Pancreas (tissue), 10 donors: ENCODE measurements at regions not wholly inside any gene's neighbourhood (a gene's known extent, or its start where the extent isn't known, plus 50 kb on each side); places are given as distances from the start of the nearest gene placed in this dataset.
"Not testable (repeated sequence)": the region's sequence is repeated elsewhere in the genome, so short reads cannot be mapped to it uniquely, and the experiment has no call there.

Source experiments
- ATAC-seq, 4 donors: fragments of 200-7000 bp; cut with Tn5 transposase; one replicate each; pipeline versions ENCODE4 v1.8.0 to v1.9.1; 2020; ENCODE audit warnings: mild to moderate bottlenecking in 4 of 4, moderate library complexity in 4 of 4
- DNase-seq, 6 donors: peaks; one replicate each; pipeline ENCODE4 v3.0.0-alpha.2; 2020
- FAIRE-seq: peaks from 2 replicates; lab custom pipeline; 2012; peaks lifted over from hg19 to GRCh38; lab: Jason Lieb, UNC
- H3K27ac ChIP-seq, 4 donors: fragments of 200-600 bp; sonication (generic); 1 replicate in 3 of 4; 2 replicates in 1 of 4; pipeline versions ENCODE4 v1.5.0 to v1.8.0; 2020
- H3K27me3 ChIP-seq, 4 donors: fragments of 200-600 bp; one replicate each; pipeline ENCODE4 v1.8.0; 2021
- H3K36me3 ChIP-seq, 3 donors: fragments of 200-600 bp; sonication (generic) in 1 of 3; one replicate each; pipeline versions ENCODE4 v1.5.0 to v1.8.0; 2020 to 2021
- H3K4me1 ChIP-seq, 3 donors: fragments of 200-600 bp; one replicate each; pipeline ENCODE4 v1.8.0; 2021
- H3K4me3 ChIP-seq, 4 donors: fragments of 200-600 bp; sonication (generic) in 2 of 4; one replicate each; pipeline versions ENCODE4 v1.5.0 to v1.8.0; 2020 to 2021
- H3K9me3 ChIP-seq, 4 donors: fragments of 200-600 bp; one replicate each; pipeline ENCODE4 v1.8.0; 2021
- WGBS, 2 donors: extraction: QIAGEN DNeasy Blood & Tissue Kit; methylation state at CpG; one replicate each; pipeline ENCODE4 v1.1.7; 2013; 5-methylcytosine and 5-hydroxymethylcytosine counted together
- intact Hi-C, 3 donors: fragments of 100-400 bp; cut with DNase I; formaldehyde crosslinking; loops; one replicate each; pipeline versions ENCODE4 v1.11.1 to v1.14.2; 2022
- TF ChIP-seq, protein P1 (sequence below), 4 donors: fragments of 200-600 bp; sonication (generic) in 3 of 4; IDR thresholded peaks; one replicate each; pipeline versions ENCODE4 v1.5.0 to v1.8.0; 2021; ENCODE audit warnings: antibody characterized with exemption in 4 of 4
- donor health status: healthy with polysubstance abuse.
- donor health status: DM: no; HTN: no; CAD: no; lungs with moderate emphysema.
- donor health status: DM: no; HTN: no; CAD: no.
- donor health status: control.
- donor health status: control.
- donor health status: Bipolar disorder and iron deficiency.
- donor health status: DM: yes; HTN: yes; CAD: no.
- donor health status: DM: no; HTN: no; CAD: no.
- donor health status: DM: no; HTN: no; CAD: no.
- donor health status: DM: yes; HTN: yes; CAD: no.

DNA sequence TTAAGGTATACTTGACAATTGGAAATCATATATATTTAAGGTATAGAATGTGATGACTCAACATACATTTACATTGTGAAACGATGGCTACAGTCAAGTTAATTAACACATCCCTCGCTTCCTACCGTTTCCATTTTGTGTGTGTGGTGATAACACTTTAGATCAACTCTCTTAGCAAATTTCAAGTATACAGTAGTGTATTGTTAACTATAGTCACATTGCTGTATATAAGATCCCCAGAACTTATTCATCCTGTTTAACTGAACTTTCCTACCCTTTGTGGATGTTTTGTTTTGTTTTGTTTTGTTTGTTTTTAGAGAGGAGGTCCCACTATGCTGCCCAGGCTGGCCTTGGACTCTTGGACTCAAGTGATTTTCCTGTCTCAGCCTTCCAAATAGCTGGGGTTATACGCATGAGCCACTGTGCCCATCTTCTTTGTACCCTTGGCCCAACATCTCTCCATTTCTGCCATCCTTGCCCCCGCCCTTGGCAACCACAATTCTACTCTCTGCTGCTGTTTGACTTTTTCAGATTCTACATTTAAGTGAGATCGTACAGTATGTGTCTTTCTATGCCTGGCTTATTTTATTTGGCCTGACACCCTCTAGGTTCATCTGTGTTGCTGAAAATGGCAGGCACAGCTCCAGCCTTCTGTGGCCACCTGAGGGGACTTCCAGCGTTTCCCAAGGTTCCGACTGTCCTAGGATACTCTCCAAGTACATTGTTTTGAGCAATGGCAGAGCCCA is 90.5 kb upstream of the SNX9 start:
- H3K4me3 ChIP-seq = no peak overlapping the region
- 78 to 80% methylated on average over 8 of the region's 8 CpGs for WGBS, 2 donors
- H3K4me1 ChIP-seq = no peaks in the 10 kb centered on the region
- H3K27ac ChIP-seq = no peak overlapping the region
- DNase-seq (no peak), ATAC-seq (peak in 1 of 4 donors; percentile 30), FAIRE-seq (no peak)
- no peaks in the 10 kb centered on the region for H3K27me3 ChIP-seq
- H3K9me3 ChIP-seq = no peaks in the 10 kb centered on the region
- TF ChIP-seq, protein P1, sequence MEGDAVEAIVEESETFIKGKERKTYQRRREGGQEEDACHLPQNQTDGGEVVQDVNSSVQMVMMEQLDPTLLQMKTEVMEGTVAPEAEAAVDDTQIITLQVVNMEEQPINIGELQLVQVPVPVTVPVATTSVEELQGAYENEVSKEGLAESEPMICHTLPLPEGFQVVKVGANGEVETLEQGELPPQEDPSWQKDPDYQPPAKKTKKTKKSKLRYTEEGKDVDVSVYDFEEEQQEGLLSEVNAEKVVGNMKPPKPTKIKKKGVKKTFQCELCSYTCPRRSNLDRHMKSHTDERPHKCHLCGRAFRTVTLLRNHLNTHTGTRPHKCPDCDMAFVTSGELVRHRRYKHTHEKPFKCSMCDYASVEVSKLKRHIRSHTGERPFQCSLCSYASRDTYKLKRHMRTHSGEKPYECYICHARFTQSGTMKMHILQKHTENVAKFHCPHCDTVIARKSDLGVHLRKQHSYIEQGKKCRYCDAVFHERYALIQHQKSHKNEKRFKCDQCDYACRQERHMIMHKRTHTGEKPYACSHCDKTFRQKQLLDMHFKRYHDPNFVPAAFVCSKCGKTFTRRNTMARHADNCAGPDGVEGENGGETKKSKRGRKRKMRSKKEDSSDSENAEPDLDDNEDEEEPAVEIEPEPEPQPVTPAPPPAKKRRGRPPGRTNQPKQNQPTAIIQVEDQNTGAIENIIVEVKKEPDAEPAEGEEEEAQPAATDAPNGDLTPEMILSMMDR (IDR thresholded peaks at IDR 0.05) = no peak
- no peaks in the 10 kb centered on the region for H3K36me3 ChIP-seq
- intact Hi-C loops = no loop called here

DNA sequence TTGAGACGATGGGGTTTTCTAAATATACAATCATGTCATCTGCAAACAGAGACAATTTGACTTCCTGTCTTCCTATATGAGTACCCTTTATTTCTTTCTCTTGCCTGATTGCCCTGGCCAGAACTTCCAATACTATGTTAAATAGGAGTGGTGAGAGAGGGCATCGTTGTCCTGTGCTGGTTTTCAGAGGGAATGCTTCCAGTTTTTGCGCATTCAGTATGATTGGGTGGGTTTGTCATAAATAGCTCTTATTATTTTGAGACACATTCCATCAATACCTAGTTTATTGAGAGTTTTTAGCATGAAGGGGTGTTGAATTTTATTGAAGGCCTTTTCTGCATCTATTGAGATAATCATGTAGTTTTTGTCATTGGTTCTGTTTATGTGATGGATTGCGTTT is 86.5 kb upstream of the SNX9 start:
- FAIRE-seq, H3K4me1 ChIP-seq, H3K4me3 ChIP-seq, H3K27ac ChIP-seq, H3K27me3 ChIP-seq, intact Hi-C loops, H3K36me3 ChIP-seq, H3K9me3 ChIP-seq, ATAC-seq, DNase-seq: not testable (repeated sequence)
- 83 to 88% methylated on average over 4 of the region's 4 CpGs for WGBS, 2 donors

DNA sequence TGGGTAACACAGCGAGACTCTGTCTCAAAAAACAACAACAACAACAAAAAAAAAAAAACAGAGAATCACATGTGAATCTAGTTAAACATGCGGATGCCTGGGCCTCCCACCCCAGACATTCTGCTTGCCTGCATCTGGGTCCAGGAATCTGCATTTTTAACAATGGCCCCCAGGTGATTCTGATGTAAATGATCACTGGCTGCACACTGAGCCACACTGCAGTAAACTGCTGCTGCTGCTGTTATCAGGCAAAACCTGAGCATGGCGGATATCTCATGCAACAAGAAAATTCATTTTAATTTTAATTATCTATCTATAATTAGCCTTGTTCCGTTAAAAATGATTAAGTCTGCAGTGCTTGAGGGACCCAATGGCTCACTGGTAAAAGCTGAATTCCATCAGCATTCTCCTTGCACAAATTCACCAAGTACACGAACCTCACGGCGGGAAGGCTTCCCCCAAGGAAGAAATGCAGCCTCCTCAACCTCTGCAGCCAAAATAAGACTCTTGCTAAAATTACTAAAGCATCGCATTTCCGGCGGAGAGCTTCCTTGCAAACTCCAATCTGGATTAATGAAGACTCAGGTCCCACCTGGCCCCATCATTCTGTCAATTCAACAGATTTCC is 81.6 kb upstream of the SNX9 start:
- DNase-seq = no peak
- FAIRE-seq = no peak
- Histone ChIP-seq H3K27ac (no peak overlapping the region), H3K27me3 (no peaks in the 10 kb centered on the region), H3K36me3 (no peaks in the 10 kb centered on the region), H3K9me3 (no peaks in the 10 kb centered on the region), H3K4me3 (no peak overlapping the region), H3K4me1 (no peaks in the 10 kb centered on the region)
- ATAC-seq = no peak
- WGBS, 2 donors = 83 to 86% methylated on average over 10 of the region's 10 CpGs
- TF ChIP-seq, protein P1 (IDR thresholded peaks at IDR 0.05) = no peak
- intact Hi-C loops = no loop called here

DNA sequence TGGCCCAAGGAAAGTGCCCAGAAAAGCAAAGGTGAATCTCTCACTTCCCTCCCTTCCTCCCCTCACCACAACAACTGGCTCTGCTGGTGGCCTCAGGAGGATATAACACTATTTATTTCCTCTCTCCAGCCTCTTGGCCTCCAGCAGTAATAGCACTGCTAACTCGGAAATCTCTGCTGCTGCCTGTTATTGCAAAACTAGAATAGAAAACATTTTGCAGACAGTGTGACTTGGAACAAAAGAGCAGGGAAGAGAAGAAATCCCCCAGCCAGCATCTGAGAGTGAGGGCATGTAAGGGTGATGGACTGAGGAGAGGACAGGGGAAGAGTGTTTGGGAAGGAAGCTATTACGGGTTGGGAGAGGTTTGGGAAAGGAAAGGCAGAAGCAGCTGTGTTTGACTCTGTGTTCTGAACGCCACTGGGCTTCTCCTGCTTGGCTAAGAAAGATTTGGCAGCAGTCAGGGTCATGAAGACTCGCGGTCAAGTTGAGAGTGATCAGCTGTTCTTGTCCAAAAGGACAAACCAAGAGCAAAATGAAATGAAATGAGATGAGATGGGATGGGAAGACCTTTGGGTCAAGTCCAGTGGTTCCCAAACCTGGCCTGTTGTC is 81.0 kb upstream of the SNX9 start:
- H3K27ac ChIP-seq = no peak overlapping the region
- H3K9me3 ChIP-seq = no peaks in the 10 kb centered on the region
- TF ChIP-seq, protein P1 (IDR thresholded peaks at IDR 0.05) = no peak
- DNase-seq (no peak), ATAC-seq (peak in 3 of 4 donors; percentile 26 to 64 (median 40)), FAIRE-seq (no peak)
- no peak overlapping the region for H3K4me3 ChIP-seq
- no peaks in the 10 kb centered on the region for H3K36me3 ChIP-seq
- no peaks in the 10 kb centered on the region for H3K4me1 ChIP-seq
- no peaks in the 10 kb centered on the region for H3K27me3 ChIP-seq
- 32 to 35% methylated on average over 5 of the region's 5 CpGs for WGBS, 2 donors
- intact Hi-C loops = no loop called here

DNA sequence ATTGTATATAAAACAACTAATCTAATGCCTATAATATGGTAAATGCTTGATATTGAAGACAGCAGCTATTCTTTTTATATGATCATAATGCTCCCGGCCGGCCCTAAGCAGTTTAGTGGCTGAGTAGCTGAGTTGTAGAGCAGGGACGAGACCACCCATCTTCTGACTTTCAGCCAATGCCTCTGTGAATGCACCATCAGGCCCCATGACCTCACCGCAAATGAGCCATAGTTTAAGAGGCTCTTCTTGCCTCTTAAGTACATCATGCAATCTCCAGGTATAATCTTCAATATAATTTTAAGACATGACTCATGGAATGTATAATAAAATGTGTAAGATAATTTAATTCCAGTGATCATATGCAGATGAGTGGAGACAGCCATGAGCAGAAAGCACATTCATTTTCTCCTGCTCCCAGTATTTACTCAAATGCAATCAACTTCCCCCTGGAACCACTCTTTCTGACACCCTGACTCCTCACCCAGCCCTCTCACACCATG is 78.9 kb upstream of the SNX9 start:
- FAIRE-seq (no peak), ATAC-seq (no peak), DNase-seq (no peak)
- Histone ChIP-seq H3K36me3 (no peaks in the 10 kb centered on the region), H3K27ac (no peak overlapping the region), H3K4me1 (peaks cover 0 to 8% (median 5%) of the 10 kb centered on the region in 3 donors), H3K4me3 (no peak overlapping the region), H3K9me3 (no peaks in the 10 kb centered on the region), H3K27me3 (no peaks in the 10 kb centered on the region)
- intact Hi-C loops = no loop called here
- WGBS, 2 donors = 78 to 95% methylated on average over 4 of the region's 4 CpGs
- TF ChIP-seq, protein P1 (IDR thresholded peaks at IDR 0.05) = no peak
